GM12875 (cell line): ENCODE measurements at regions not wholly inside any gene's neighbourhood (a gene's known extent, or its start where the extent isn't known, plus 50 kb on each side); places are given as distances from the start of the nearest gene placed in this dataset.

Experiments
- H3K4me3 ChIP-seq: one replicate; pipeline ENCODE4 v1.5.1; 2011; ENCODE audit warnings: low read depth, low read length, control low read depth
- CTCF ChIP-seq: IDR thresholded peaks from 2 replicates; pipeline ENCODE4 v1.5.1; 2011; ENCODE audit warnings: low read depth, mild to moderate bottlenecking, control low read depth, inconsistent platforms, low read length, moderate library complexity, borderline replicate concordance; ENCODE audit not compliant: insufficient read depth

- no peak overlapping the region for H3K4me3 ChIP-seq
- TF ChIP-seq CTCF, result no peak
Measured at GRCh38 chr3:188002626-188003138, 151.3 kb upstream of the LPP start.

- no peak overlapping the region for H3K4me3 ChIP-seq
- no peak for TF ChIP-seq CTCF
Measured at GRCh38 chr3:188003188-188004171, 150.5 kb upstream of the LPP start.

GRCh38 chr3:188006726-188007393 is 147.1 kb upstream of the LPP start:
- no peak overlapping the region for H3K4me3 ChIP-seq
- TF ChIP-seq CTCF, result no peak

GRCh38 chr3:188007897-188008296 is 146.1 kb upstream of the LPP start:
- no peak for TF ChIP-seq CTCF
- H3K4me3 ChIP-seq, result no peak overlapping the region

- no peak for TF ChIP-seq CTCF
- no peak overlapping the region for H3K4me3 ChIP-seq
Measured at GRCh38 chr3:188008582-188009213, 145.3 kb upstream of the LPP start.

- H3K4me3 ChIP-seq, result no peak overlapping the region
- no peak for TF ChIP-seq CTCF
Measured at GRCh38 chr3:188010478-188010877, 143.5 kb upstream of the LPP start.
